ENCODE measurements at regions not wholly inside any gene's neighbourhood (a gene's known extent, or its start where the extent isn't known, plus 50 kb on each side); places are given as distances from the start of the nearest gene placed in this dataset.

DNA sequence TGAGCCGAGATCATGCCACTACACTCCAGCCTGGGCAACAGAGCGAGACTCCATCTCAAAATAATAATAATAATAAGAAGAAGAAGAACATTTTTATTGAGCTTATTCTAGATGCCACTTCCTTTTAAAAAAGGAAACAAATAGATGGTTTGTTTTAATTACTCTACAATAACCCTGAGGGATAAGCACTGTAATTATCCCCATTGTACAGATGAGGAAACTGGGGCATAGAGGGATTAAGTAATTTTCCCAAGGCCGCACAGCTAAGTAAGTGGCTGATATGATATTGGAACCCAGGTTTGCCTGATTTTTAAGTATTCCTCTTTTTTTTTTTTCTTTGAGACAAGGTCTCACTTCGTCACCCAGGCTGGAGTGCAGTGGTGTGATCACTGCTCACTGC, 58.5 kb upstream of the LRIG2 start:
- 100% methylated on average over 1 of the region's 4 CpGs for WGBS (ENCODE audit: insufficient coverage)
- H3K4me3 Mint-ChIP-seq = no peak overlapping the region
- Histone ChIP-seq H3K4me2 (replicated peaks; ENCODE audit: extremely low read depth, low read length, poor library complexity, severe bottlenecking) (no peak overlapping the region), H3K27me3 (ENCODE audit: control insufficient read depth in 2 of 2, insufficient read depth in 2 of 2, low read length in 2 of 2) (no peaks in the 10 kb centered on the region), H3K4me1 (ENCODE audit: control insufficient read depth in 1 of 2, insufficient read depth in 2 of 2, low read length in 2 of 2) (no peaks in the 10 kb centered on the region), H3K4me3 (replicated peaks in 1 of 3; ENCODE audit: low read depth in 2 of 3, low read length in 3 of 3) (no peak overlapping the region), H3K36me3 (replicated peaks in 1 of 2; ENCODE audit: control insufficient read depth in 1 of 2, insufficient read depth in 2 of 2, low read length in 2 of 2) (no peaks in the 10 kb centered on the region), H3K27ac (ENCODE audit: low read depth in 1 of 2, low read length in 2 of 2) (no peak overlapping the region), H3K79me2 (ENCODE audit: insufficient read depth, low read length) (no peaks in the 10 kb centered on the region), H4K20me1 (ENCODE audit: insufficient read depth, low read length) (no peaks in the 10 kb centered on the region), H2AFZ (ENCODE audit: insufficient read depth, low read depth, low read length, poor library complexity, severe bottlenecking) (no peak overlapping the region), H3K9me3 (replicated peaks in 1 of 2; ENCODE audit: control insufficient read depth in 1 of 2, insufficient read depth in 1 of 2, low read length in 2 of 2) (no peaks in the 10 kb centered on the region), H3K9ac (ENCODE audit: insufficient read depth, low read length, poor library complexity, severe bottlenecking) (no peak overlapping the region)
- H3K36me3 Mint-ChIP-seq = peaks cover 0 to 4% of the 10 kb centered on the region in 2 donors
- no peak overlapping the region for H3K27ac Mint-ChIP-seq
- intact Hi-C loops (cut with micrococcal nuclease) = no loop called here
- no peak for DNase-seq
- no peaks in the 10 kb centered on the region for H3K4me1 Mint-ChIP-seq
- no peaks in the 10 kb centered on the region for H3K9me3 Mint-ChIP-seq
- TF ChIP-seq, protein P1, sequence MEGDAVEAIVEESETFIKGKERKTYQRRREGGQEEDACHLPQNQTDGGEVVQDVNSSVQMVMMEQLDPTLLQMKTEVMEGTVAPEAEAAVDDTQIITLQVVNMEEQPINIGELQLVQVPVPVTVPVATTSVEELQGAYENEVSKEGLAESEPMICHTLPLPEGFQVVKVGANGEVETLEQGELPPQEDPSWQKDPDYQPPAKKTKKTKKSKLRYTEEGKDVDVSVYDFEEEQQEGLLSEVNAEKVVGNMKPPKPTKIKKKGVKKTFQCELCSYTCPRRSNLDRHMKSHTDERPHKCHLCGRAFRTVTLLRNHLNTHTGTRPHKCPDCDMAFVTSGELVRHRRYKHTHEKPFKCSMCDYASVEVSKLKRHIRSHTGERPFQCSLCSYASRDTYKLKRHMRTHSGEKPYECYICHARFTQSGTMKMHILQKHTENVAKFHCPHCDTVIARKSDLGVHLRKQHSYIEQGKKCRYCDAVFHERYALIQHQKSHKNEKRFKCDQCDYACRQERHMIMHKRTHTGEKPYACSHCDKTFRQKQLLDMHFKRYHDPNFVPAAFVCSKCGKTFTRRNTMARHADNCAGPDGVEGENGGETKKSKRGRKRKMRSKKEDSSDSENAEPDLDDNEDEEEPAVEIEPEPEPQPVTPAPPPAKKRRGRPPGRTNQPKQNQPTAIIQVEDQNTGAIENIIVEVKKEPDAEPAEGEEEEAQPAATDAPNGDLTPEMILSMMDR (IDR thresholded peaks at IDR 0.05) = no peak
- H3K27me3 Mint-ChIP-seq (ENCODE audit: low read depth in 3 of 3) = no peaks in the 10 kb centered on the region

- no peaks in the 10 kb centered on the region for H3K27me3 ChIP-seq (ENCODE audit: control insufficient read depth in 2 of 2, insufficient read depth in 2 of 2, low read length in 2 of 2)
- intact Hi-C loops (cut with micrococcal nuclease) = no loop called here
- WGBS (ENCODE audit: insufficient coverage) = 100% methylated on average over 1 of the region's 1 CpG
- TF ChIP-seq, protein P1 (IDR thresholded peaks at IDR 0.05) = no peak
- Mint-ChIP-seq H3K9me3 (peaks cover 0 to 3% (median 0%) of the 10 kb centered on the region in 7 donors), H3K4me3 (no peak overlapping the region), H3K36me3 (no peaks in the 10 kb centered on the region), H3K4me1 (no peaks in the 10 kb centered on the region), H3K27ac (peak overlapping the region in 1 of 7 donors; percentile 12), H3K27me3 (ENCODE audit: low read depth in 3 of 3) (no peaks in the 10 kb centered on the region)
- H3K4me3 ChIP-seq (replicated peaks in 1 of 3; ENCODE audit: low read depth in 2 of 3, low read length in 3 of 3) = no peak overlapping the region
- no peak overlapping the region for H3K4me2 ChIP-seq (replicated peaks; ENCODE audit: extremely low read depth, low read length, poor library complexity, severe bottlenecking)
- no peaks in the 10 kb centered on the region for H3K4me1 ChIP-seq (ENCODE audit: control insufficient read depth in 1 of 2, insufficient read depth in 2 of 2, low read length in 2 of 2)
- no peaks in the 10 kb centered on the region for H3K36me3 ChIP-seq (replicated peaks in 1 of 2; ENCODE audit: control insufficient read depth in 1 of 2, insufficient read depth in 2 of 2, low read length in 2 of 2)
- H4K20me1 ChIP-seq (ENCODE audit: insufficient read depth, low read length) = no peaks in the 10 kb centered on the region
- H3K9me3 ChIP-seq (replicated peaks in 1 of 2; ENCODE audit: control insufficient read depth in 1 of 2, insufficient read depth in 1 of 2, low read length in 2 of 2) = no peaks in the 10 kb centered on the region
- DNase-seq = no peak
- no peak overlapping the region for H3K27ac ChIP-seq (ENCODE audit: low read depth in 1 of 2, low read length in 2 of 2)
- H3K79me2 ChIP-seq (ENCODE audit: insufficient read depth, low read length) = no peaks in the 10 kb centered on the region
- H3K9ac ChIP-seq (ENCODE audit: insufficient read depth, low read length, poor library complexity, severe bottlenecking) = no peak overlapping the region
- no peak overlapping the region for H2AFZ ChIP-seq (ENCODE audit: insufficient read depth, low read depth, low read length, poor library complexity, severe bottlenecking)
Measured at GRCh38 chr1:113018911-113019310, 54.1 kb upstream of the LRIG2 start.

Measured in CD14-positive monocyte (primary cell).